Calu3 (cell line): ENCODE measurements at regions not wholly inside any gene's neighbourhood (a gene's known extent, or its start where the extent isn't known, plus 50 kb on each side); places are given as distances from the start of the nearest gene placed in this dataset.

ENCODE experiments used
- BruUV-seq: library from RNA; stranded (reverse); fragments of 400-500 nt; replicated peaks from 2 replicates; lab custom pipeline; 2021; lab: Mats Ljungman, UMichigan
- CTCF ChIA-PET: fragments of 300-600 bp; sonication (Branson Sonifier 250); formaldehyde crosslinking; loops from one replicate; lab custom pipeline; 2022; ENCODE audit warnings: antibody characterized with exemption; lab: Charles Lee
- DNase-seq: peaks from one replicate; pipeline ENCODE4 v3.0.0; 2022
- H3K27ac Mint-ChIP-seq: one replicate; pipeline ENCODE4 v1.8.0; 2022; ENCODE audit warnings: mixed read lengths; ENCODE audit not compliant: unreplicated experiment
- H3K27me3 Mint-ChIP-seq: one replicate; pipeline ENCODE4 v1.8.0; 2022; ENCODE audit warnings: mixed read lengths; ENCODE audit not compliant: unreplicated experiment
- H3K36me3 Mint-ChIP-seq: one replicate; pipeline ENCODE4 v1.8.0; 2022; ENCODE audit warnings: mild to moderate bottlenecking, moderate library complexity, mixed read lengths; ENCODE audit not compliant: insufficient read depth, unreplicated experiment
- H3K4me1 Mint-ChIP-seq: one replicate; pipeline ENCODE4 v1.8.0; 2022; ENCODE audit warnings: mild to moderate bottlenecking, low read depth, mixed read lengths; ENCODE audit not compliant: unreplicated experiment
- H3K4me3 Mint-ChIP-seq: one replicate; pipeline ENCODE4 v1.8.0; 2022; ENCODE audit warnings: mild to moderate bottlenecking, low read depth, moderate library complexity, mixed read lengths; ENCODE audit not compliant: unreplicated experiment
- H3K9me3 Mint-ChIP-seq: one replicate; pipeline ENCODE4 v1.8.0; 2022; ENCODE audit warnings: low read depth, mixed read lengths; ENCODE audit not compliant: unreplicated experiment
- CTCF ChIP-seq: fragments of 200-600 bp; IDR thresholded peaks from one replicate; pipeline ENCODE4 v1.8.0; 2022; ENCODE audit warnings: antibody characterized with exemption; ENCODE audit not compliant: unreplicated experiment
- intact Hi-C: fragments of 100-400 bp; cut with micrococcal nuclease; formaldehyde crosslinking; loops from one replicate; pipeline ENCODE4 v1.10.0; 2022; ENCODE audit not compliant: unreplicated experiment

DNA sequence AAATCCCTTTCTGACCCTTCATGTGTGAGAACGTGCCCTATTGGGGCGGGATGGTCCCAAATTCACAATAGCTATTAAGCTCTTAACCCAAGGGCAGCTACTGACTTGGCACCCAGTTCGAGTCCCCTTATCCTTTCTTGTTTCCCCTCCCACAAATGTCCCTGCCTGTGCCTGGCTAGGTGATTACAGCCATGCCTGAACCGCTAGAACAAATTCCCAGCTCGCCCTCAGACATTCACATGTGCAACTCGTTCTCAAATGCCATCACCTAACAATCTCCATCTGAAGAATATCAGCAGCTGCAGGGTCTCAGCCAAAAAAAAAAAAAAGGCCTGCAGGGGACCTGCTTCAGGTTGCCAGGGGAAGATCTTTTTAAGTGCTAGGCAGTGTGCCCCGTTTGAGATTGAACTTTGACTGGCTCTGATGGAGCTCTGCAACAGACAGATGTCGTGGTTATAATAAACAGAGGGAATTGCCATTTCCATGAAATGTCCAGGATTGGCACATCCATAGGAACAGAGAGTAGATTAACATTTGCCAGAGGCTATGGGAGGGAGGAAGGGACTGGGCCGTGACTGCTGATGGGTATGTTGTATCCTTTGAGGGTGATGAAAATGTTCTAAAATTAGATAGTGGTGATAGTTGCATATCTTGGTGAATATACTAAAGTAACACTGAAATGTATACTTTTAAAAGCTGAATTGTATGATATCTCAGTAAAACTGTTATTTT is 347.2 kb upstream of the WWC1 start:
- H3K9me3 Mint-ChIP-seq: no peaks in the 10 kb centered on the region
- intact Hi-C loops: no loop called here
- no peak overlapping the region for H3K27ac Mint-ChIP-seq
- peaks cover 64% of the 10 kb centered on the region for H3K27me3 Mint-ChIP-seq
- no TSS peak for BruUV-seq
- TF ChIP-seq CTCF: no peak
- CTCF ChIA-PET: interaction anchor here (0.7 kb wide), 1 partner anchor 10 kb away, joined by 4 read pairs; no protein-coding TSS in a partner anchor
- H3K4me3 Mint-ChIP-seq: no peak overlapping the region
- no peaks in the 10 kb centered on the region for H3K4me1 Mint-ChIP-seq
- DNase-seq: no peak
- no peaks in the 10 kb centered on the region for H3K36me3 Mint-ChIP-seq

DNA sequence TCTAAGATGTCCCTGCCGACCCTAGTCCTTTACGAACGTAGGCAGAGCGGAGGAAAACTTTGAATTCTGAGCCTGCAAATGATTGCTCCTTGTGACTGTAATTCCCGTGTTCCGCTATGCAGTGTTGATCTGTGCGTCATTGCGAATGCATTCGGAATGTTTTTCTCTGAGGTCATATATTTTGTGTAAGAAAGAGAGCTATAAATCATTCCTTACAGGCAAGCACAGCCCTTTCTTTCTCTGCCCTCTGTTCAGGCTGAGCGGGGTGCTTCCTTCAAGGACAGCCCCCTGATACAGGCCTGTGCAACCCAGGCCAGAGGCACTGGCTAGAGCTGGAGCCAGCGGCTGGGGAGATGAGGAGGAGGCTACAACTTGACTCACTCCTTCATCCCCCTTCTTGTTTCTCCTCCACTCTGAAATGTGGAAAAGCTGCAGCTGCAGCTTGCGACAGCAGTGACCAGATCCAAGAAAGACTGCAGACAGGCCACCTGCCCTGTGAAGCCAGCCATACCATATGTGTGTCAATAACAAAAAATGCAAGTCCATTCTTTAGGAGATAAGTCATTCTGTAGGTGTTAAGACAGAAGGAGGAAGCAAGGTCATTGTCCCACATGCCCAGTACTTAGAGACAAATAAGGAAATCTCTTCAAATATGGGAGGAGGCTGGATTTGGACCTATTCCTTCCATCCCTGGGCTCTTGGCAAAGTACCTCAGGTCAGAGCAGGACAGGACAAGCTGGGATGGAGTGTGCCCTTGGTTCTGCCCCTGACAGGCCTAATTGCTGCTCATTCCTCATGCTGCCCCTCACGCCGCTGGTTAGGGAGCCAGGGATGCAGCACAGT is 345.7 kb upstream of the WWC1 start:
- no peak for TF ChIP-seq CTCF
- DNase-seq: no peak
- H3K36me3 Mint-ChIP-seq: no peaks in the 10 kb centered on the region
- BruUV-seq: no TSS peak
- no peaks in the 10 kb centered on the region for H3K9me3 Mint-ChIP-seq
- CTCF ChIA-PET: interaction anchor here (0.5 kb wide), 1 partner anchor 536 kb away, joined by 3 read pairs; no protein-coding TSS in a partner anchor
- intact Hi-C loops: no loop called here
- peaks cover 79% of the 10 kb centered on the region for H3K27me3 Mint-ChIP-seq
- no peak overlapping the region for H3K4me3 Mint-ChIP-seq
- no peaks in the 10 kb centered on the region for H3K4me1 Mint-ChIP-seq
- H3K27ac Mint-ChIP-seq: no peak overlapping the region

- H3K9me3 Mint-ChIP-seq: no peaks in the 10 kb centered on the region
- peaks cover 93% of the 10 kb centered on the region for H3K27me3 Mint-ChIP-seq
- no peaks in the 10 kb centered on the region for H3K36me3 Mint-ChIP-seq
- BruUV-seq: no TSS peak
- no peaks in the 10 kb centered on the region for H3K4me1 Mint-ChIP-seq
- intact Hi-C loops: no loop called here
- no peak for TF ChIP-seq CTCF
- no peak overlapping the region for H3K4me3 Mint-ChIP-seq
- no peak for DNase-seq
- CTCF ChIA-PET: interaction anchor here (0.5 kb wide), 1 partner anchor 966 kb away, joined by 5 read pairs; no protein-coding TSS in a partner anchor
- no peak overlapping the region for H3K27ac Mint-ChIP-seq
These were observed 344.1 kb upstream of the WWC1 start for GRCh38 chr5:167947306-167947705.

DNA sequence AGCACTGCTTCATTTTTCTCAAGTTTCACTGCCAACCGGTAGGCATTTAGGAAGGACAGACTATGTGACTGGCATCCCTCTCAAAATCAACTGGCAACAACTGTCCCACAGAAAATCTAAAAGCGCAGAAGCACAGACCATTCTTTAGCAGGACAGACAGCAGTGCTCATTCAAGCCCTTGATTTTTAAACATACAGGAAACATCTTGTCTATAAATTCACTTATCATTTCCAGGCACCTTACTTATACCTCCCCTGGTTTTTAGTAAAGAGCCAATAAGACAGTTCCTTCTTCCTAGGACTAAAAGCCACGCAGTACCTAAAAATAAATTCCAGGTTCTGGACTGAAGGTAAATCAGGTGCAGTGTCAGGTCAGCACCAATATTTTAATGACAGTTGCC is 343.2 kb upstream of the WWC1 start:
- Mint-ChIP-seq H3K27ac (no peak overlapping the region), H3K4me1 (no peaks in the 10 kb centered on the region), H3K4me3 (no peak overlapping the region), H3K36me3 (no peaks in the 10 kb centered on the region), H3K27me3 (peaks cover 93% of the 10 kb centered on the region), H3K9me3 (no peaks in the 10 kb centered on the region)
- intact Hi-C loops: no loop called here
- CTCF ChIA-PET: no interaction called here
- no TSS peak for BruUV-seq
- TF ChIP-seq CTCF: no peak
- no peak for DNase-seq
